NOMO-1 treated with dmso at 0.1 percent for 144 hours (cell line): ENCODE measurements at regions not wholly inside any gene's neighbourhood (a gene's known extent, or its start where the extent isn't known, plus 50 kb on each side); places are given as distances from the start of the nearest gene placed in this dataset.

Source experiments
- DNase-seq: peaks from one replicate; lab custom pipeline; 2025; ENCODE audit not compliant: unreplicated experiment; lab: John Stamatoyannopoulos, UW

DNA sequence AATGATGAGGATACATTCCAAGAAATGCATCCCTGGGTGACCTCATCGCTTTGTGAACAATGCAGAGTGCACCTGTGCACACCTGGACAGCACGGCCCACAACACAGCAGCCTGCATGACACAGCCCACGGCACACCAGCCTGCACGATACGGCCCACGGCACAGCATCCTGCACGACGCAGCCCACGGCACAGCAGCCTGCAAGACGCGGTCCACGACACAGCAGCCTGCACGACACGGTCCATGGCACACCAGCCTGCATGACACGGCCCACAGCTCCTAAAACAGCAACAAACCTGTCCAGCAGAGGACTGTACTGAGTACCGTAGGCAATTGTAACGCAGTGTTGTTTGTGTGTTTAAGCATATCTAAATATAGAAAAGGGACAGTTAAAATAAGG lies 134.7 kb upstream of the PPP2R2D start:
- DNase-seq = no peak

DNA sequence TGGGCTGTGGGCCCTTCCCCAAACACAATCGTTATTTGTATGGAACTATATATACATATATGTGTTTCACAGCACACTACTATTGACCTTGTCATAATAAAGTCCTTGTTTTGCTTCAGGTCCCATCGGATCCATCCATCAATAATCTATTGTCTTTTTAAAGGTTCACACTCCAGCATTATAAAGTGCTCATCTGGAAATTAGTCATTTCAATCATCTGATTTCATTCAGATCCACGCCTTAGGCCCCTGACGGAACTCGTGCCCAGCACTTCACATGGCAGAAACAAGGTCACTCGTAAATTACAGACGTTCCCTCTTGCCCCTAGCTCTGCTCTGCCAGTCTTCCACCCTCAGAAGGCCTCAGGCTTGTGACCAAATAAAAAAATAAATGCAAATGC lies 133.1 kb upstream of the PPP2R2D start:
- no peak for DNase-seq

- no peak for DNase-seq
Measured at GRCh38 chr10:131769571-131770410, 131.0 kb upstream of the PPP2R2D start.

DNA sequence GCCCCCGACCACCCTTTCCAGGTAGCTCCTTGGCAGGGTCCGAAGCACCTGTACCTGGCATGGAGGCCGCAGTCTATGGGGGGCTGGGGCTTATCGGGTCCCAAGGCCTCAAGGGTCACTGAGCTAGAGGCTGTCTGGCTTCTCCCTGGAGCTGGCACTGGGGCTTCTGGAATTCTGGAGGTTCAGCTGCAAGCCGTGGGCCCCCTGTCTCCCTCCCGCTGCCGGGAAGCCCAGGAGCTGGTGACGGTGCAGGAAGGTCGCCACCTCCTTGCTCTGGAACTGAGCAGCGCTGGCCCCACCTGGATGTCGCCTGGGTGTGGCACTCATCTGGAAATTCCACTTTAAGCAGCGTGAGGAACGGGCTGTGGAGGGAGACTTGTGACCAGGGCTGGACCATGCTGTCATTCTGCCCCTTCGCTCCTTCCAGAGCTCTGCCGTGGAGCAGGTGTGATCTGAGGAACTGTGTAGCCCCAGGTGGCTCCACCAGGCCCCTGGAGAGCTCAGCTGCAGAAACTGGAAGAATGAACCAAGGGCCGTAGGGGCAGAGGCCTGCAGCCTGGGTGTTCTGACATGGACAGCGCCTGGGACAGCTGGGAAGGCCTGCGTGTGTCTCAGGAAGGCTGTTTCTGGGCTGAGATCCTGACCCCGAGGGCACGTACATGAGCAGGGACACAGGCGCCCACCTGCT lies 129.7 kb upstream of the PPP2R2D start:
- no peak for DNase-seq

DNA sequence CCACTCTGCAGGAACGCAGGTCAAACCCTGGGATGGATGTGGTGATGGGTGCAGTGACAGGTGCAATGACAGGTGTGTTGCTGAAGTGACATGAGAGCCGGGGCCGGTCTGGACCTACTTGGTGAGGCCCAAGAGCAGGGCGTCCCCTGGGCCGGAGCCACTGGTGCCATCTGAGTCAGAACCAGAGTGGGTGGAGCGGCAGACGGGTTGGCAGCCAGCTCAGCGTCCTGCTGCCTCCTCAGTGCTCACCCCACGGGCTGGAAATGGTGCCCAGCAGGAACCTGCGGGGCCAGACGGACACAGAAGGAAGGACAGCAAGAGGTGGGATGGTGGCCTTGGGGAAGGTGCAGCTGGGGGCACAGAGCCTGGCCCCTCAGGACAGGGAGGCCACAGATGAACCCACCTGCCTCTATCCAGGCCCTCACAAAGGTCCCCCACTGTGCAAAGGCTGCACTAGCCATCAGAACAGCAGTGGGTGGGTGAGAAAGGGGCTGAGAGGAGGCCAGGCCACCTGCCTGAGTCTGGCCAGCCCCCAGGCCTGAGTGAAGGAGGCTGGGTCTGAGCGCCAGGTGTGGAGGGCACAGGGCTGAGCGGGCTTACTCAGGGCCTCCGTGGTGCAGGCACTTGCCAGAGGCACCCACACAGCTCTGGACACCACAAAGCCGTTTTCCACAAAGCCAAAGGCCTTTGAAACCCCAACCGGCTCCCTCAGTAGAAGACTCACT lies 129.0 kb upstream of the PPP2R2D start:
- DNase-seq = no peak

GRCh38 chr10:131772441-131772840 lies 128.4 kb upstream of the PPP2R2D start:
- DNase-seq = no peak

DNA sequence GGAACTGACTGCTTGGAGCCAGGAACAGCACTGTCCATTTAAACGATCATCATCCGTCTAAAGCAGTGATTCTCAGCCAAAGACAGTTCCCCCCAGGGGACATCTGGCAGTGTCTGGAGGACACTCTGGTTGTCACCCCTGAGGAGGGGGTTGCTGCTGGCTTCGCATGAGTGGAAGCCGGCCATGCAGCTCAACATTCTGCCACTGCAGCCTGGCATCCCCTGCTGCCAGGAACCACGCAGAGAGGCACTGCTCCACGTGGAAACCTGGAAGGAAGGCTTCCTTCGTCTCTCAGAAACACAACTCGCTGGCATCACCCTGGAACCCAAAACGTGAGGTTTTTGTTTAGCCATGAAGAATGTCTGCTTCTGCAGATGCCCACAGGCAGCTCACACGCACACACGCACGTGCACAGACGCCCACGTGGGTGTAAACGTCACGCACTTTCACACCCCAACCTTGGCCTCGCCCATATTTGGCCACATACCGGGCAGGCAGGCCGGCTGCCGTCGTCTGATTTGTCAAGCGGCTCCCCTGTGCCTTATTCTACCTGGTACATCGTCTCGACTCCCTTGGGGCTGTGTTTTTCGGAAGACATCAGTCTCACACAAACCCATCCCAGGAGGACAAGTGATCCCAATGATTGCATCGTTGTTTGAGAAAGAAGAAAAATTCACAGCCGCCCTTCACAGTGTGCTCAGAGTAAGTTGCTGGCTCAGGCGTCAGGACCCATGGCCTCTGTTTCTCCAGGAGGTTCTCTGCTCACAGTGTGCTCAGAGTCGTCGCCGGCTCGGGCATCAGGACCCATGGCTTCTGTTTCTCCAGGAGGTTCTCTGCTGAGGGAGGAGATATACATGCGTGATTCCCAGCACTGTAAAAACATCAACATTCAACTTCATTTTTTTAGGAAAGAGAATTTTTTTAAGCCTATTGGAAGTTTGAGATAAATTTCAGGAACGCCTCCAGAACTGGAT lies 127.2 kb upstream of the PPP2R2D start:
- DNase-seq = no peak

DNA sequence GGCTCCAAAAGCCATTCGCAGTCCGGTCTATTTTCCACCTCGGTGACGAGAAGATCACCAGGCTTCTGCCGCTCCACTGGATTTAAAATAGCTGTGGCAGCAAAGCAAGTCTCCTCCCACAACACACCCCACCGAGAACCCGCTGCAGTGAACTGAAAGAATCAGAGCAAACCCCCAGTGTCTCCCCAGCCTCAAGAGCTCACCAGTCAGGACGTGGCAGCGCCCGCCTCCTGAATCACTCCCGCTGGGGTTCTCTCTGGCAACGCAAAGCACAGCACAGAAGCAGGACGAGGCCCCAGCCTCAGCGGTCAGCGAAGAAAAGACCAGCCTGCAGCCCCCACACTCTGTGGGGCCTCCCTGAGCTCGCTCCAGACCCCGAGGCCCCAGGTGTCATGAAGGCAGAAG lies 126.1 kb upstream of the PPP2R2D start:
- DNase-seq = no peak

DNA sequence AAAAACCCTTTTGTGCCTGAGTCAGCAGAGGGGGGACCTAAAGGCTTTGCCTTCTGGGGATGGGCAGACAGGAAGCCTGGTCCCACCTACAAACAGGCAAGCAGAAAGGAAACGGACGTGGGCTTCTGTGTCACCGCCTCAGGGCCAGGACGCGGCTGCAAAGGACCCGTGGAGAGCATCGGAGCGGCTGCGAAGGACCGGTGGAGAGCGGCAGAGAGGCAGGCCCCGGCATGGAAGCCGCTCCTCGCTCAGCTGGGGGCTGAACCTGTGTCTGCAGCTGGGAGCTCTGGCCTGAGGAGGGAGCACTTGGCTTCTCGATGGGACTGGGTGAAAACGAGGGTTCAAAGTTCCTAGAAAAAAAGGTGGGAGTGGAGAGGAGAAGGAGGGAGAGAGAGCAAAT lies 125.4 kb upstream of the PPP2R2D start:
- DNase-seq = no peak

GRCh38 chr10:131775833-131776232 lies 125.0 kb upstream of the PPP2R2D start:
- DNase-seq = no peak

DNA sequence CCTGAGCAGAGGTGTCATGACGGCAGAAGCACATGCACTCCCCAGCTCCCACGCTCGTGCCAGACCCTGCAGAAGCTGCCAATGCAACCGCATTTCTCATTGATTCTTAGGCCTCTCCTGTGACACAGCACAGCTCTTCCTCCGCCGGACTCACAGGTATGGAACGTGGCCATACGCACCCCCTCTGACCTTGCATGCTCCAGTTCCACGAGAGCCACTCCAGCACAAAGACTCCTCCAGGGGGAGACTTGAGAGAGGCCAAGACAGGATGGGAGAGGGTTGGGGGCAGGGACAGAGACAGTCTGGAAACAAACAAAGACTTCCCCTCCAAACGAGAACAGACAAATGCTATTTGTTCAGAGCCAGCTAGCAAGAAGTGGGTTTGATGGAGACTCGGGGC lies 124.3 kb upstream of the PPP2R2D start:
- no peak for DNase-seq

- no peak for DNase-seq
Measured at GRCh38 chr10:131777162-131777561, 123.6 kb upstream of the PPP2R2D start.

- DNase-seq = no peak
Measured at GRCh38 chr10:131777921-131778320, 122.9 kb upstream of the PPP2R2D start.

GRCh38 chr10:131778385-131778784 lies 122.4 kb upstream of the PPP2R2D start:
- DNase-seq = no peak

DNA sequence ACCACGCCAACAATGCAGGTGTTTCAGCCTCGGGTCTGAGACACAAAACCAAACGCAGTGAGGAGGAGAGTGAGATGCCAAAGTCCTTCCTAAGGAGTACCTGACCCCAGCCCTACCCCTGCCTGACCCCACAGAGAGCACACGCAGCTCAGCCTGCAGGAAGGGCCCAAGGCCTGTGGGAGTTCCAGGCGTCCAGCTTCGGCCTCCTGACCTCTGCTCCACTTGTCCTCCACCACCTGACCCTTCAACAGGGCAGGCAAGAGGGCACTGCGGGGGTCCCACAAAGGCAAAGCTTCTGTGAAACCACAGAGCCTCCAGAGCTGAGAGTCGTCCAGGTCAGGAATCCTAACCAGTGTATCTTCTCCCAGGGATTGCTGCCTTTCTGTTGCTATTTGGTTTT lies 122.0 kb upstream of the PPP2R2D start:
- no peak for DNase-seq

DNA sequence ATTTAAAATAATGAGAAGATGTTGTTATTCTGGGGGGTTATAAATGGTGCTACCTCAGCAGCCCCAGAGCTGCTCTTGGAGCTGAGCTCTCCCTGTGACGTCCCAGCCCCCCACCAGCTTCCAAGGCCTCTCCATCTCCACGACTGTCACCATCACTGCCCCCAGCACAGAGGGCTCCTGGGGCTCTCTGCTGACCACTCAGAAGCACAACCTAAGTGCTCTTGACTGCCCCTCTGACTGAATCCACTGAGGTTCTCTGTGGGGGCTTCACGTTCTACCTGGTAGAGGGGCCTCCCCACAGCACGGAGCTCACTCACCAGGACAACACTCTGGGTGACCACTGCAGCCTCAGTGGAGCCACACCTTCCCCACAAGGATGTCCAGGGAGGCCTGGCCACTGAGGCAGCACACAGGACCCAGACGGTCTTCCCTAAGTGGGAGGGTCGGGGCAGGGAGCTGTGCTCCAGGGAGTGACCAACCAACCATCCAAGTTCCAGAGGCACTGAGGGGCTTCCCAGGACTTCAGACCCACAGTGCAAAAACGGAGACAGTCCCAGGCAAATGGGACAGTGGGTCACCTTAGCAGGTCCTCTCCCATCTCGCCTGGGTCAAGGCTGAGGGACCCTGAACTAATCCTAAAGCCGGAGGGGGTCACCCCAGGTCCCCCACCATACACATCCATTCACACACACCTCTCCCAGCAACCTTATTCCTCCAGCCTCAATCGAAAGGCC lies 121.0 kb upstream of the PPP2R2D start:
- DNase-seq = no peak

- DNase-seq = no peak
Measured at GRCh38 chr10:131781076-131781475, 119.7 kb upstream of the PPP2R2D start.

GRCh38 chr10:131781791-131782190 lies 119.0 kb upstream of the PPP2R2D start:
- no peak for DNase-seq

GRCh38 chr10:131784363-131785120 lies 116.3 kb upstream of the PPP2R2D start:
- DNase-seq = no peak
